CD4-positive, alpha-beta T cell treated with Interleukin-12 subunit alpha and Interleukin-12 subunit beta, for 1 hour (primary cell): ENCODE measurements at regions not wholly inside any gene's neighbourhood (a gene's known extent, or its start where the extent isn't known, plus 50 kb on each side); places are given as distances from the start of the nearest gene placed in this dataset.
"Not testable (repeated sequence)": the region's sequence is repeated elsewhere in the genome, so short reads cannot be mapped to it uniquely, and the experiment has no call there.

Source experiments
- DNase-seq: peaks from one replicate; pipeline ENCODE4 v3.0.0-alpha.2; 2020

DNA sequence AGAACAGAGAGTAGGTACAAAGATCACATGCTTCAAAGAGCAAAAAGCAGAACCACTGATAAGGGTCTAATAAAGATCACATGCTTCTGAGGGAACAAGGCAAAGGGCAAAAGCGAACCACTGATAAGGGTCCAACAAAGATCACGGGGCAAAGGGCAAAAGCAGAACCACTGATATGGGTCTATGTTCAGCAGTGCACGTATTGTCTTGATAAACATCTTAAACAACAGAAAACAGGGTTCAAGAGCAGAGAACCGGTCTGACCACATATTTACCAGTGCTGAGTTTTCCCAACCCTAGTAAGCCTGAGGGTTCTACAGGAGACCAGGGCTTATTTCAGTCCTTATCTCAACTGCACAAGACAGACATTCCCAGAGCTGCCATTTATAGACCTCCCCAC lies 362.7 kb upstream of the ATXN7L3B start:
- not testable (repeated sequence) for DNase-seq

DNA sequence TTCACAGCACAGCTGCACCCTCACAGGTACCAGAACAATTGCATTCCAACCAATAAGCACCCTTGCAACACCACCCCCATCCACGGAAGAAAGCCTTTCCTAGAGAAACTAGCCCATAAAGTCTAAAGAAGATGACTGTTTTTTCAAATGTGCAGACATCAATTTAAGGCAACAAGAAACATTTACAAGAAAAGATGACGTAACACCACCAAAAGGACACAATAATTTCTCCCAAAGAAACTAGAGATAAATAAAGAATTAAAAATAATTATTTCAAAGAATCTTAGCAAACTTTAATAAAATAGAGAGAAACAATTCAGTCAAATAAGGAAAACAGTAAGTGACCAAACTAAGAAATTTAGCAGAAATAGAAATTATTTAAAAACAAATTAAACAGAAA lies 352.3 kb upstream of the ATXN7L3B start:
- no peak for DNase-seq

DNA sequence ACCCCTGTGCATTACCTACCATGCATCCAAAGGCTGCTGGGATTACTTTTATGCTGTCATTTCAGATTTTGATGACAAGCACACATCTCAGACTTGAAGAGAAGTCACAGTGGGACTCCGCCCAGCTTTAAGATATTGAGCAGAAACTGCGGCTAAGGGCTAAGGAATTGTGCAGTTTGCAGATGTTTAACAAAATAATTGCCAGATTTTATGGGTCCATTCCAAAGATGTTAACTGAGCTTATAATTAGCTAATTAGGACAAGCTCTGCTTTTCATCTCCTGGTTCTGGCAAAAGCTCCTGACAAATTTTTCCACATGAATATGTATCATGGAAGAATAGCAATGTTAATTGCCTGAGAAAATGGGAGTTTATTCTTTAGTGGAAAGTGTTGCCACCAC lies 344.4 kb upstream of the ATXN7L3B start:
- no peak for DNase-seq

DNA sequence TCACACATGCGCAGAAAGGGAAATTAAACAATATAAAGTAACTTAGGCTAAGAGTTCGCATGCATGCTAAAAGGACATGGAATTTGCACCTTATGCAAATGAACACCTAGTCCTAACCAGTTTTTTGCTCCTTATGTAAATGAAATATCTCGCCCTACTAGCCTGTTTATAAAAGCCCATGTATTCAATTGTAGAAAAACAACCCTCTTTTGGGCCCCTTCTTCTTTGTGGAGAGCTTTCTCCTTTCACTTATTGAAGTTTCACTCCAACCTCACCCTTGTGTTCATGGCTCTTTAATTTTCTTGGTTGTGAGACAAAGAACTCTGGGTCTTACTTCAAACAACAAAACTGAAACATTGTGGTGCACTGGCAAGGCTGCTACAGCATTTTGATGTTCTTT lies 333.4 kb upstream of the ATXN7L3B start:
- DNase-seq = no peak

DNA sequence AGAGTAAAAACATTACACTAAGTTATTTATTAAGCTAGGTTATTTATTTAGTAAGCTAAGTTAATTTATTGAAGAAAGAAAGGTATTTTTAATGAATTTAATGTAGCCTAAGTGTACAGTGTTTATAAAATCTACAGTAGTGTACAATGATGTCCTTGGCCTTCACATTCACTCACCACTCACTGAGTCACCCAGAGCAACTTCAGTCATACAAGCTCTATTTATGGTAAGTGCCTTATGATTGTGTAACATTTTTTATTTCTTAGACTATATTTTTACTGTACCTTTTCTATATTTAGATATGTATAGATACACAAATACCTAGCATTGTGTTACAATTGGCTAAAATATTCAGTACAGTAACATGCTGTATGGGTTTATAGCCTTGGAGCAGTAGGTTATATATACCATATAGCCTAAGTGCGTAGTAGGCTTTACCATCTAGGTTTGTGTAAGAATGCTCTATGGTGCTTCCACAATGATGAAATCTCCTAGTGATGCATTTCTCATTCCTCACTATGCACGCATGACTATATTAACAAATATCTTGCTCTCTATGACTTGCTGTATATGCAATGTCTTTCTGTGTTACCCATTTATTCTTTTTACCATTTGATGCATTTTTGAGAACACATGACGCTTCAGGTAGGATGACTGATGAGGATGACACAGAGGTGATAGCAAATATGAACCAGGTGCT lies 309.6 kb upstream of the ATXN7L3B start:
- DNase-seq = no peak

DNA sequence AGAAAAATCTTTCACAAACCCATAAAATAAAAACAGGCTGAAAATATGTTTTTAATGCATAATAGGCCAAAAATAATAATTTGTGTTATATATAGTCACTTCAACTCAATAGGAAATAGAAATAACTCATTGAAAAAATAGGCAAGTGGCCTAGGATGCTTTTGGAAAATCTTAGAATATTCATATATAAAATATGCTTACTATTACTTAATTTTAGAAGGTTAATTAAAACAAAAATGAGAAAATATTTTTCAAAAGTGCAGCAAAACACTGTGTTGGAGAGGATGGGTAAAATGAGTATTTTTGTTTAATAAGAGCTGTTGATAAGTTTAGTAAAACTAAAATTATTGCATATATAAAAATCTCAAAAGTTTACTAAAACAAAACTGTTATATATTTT lies 308.0 kb upstream of the ATXN7L3B start:
- DNase-seq = no peak

DNA sequence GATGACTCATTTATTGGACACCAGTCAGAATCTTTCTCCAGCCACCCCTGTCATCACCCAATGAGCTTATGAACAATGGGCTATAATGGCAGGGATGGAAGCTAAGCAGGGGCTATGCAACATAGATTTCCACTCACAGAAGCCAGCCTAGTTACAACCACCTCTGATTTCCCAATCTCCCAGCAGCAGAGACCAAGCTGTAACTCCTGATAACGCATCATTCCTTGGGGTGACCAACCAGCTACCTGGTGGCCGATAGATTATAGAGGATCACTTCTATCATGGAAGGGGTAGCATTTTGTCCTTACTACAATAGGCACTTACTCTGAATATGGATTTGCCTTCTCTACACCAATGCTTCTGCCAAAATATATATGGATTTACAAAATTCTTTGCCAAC lies 302.3 kb upstream of the ATXN7L3B start:
- DNase-seq = no peak

DNA sequence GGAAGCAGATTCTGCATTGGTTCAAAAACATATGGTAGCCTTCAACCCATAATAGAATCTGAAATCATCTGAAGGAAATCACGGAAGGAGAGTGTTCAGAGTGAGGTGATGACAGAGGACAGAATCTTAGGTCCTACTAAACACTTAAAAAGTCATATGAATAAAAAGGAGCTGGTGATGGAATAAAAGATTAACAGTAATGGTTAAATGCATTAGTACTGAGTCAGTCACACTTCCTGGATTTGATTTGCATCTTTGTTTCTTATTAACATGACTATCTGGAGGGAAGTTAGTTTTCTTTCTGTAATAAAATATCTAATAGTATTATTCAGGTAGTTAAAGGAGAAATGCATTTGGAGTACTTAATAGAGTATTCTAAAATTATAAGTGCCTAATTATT lies 296.3 kb upstream of the ATXN7L3B start:
- no peak for DNase-seq

DNA sequence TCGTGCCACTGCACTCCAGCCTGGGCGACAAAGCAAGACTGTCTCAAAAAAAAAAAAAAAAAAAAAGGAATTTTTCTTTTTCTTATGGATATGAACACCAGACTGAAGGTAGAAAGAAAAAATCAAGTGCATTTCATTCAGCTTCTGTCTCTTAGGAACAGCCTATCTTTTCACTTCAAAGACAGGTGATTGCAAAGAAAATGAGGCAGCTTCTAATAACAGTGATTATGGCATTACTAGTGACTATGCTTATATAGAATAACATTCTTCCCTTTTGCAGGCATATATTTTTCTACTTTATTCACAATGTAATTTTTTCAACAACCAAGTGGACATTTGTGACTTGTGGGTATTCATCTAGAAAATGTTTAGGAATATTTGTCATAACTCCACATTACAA lies 295.5 kb upstream of the ATXN7L3B start:
- no peak for DNase-seq

DNA sequence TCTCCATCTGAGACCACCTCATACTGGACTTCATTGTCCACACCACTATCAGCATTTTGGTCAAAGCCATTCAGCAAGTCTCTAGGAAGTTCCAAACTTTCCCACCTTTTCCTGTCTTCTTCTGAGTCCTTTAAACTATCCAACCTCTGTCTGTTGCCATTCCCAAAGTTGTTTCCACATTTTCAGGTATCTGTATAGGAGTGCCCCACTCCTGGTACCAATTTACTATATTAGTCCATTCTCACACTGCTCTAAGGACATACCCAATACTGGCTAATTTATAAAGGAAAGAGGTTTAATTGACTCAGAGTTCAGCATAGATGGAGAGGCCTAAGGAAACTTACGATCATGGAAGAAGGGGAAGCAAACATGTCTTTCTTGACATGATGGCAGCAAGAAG lies 292.2 kb upstream of the ATXN7L3B start:
- no peak for DNase-seq

DNA sequence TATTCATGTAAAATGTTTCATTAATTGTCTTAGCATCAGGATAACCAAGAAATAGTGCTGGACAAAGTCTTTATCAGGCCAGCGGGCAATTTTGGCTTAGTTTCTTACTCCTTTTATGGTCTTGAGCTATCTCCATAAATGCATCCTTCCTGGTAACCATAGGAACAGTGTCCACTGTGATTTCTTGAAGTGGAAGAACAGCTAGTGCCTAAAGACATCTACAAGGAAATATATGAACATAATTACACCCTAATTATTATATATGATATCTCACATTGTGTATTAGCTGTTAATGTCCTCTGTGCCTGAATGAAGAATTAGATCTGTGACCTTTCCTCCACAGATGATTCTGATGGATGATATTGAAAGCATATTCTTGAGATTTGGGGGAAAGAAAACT lies 286.7 kb upstream of the ATXN7L3B start:
- DNase-seq = no peak

DNA sequence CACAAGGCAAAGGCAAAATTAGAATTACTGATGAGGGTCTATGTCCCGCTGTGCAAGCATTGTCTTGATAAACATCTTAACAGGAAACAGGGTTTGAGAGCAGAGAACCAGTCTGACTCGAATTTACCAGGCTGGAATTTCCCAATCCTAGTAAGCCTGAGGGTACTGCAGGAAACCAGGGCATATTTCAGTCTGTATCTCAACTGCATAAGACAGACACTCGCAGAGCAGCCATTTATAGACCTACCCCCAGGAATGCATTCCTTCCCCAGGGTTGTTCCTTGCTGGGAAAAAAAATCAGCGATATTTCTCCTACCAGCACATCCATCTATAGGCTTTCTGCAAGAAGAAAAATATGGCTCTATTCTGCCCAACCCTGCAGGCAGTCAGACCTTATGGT lies 283.8 kb upstream of the ATXN7L3B start:
- DNase-seq = not testable (repeated sequence)

DNA sequence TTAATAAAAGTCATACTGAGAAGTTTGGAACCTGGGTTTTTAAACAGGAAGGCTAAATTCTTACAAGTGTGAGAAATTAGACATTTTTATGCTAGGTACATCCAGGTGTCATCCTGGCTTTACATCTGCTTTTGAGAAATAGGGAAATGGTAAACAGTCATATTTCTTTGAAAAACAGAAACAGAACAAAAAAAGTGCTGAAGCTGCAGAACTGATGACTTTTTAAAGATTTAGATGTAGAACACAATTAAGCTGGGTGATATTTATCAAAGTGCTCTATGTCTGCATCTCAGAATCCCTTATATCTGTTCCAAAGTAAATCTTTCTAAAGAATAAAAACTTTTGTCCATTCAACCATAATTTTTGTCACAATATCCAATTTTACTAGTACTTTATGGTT lies 282.9 kb upstream of the ATXN7L3B start:
- DNase-seq = no peak

DNA sequence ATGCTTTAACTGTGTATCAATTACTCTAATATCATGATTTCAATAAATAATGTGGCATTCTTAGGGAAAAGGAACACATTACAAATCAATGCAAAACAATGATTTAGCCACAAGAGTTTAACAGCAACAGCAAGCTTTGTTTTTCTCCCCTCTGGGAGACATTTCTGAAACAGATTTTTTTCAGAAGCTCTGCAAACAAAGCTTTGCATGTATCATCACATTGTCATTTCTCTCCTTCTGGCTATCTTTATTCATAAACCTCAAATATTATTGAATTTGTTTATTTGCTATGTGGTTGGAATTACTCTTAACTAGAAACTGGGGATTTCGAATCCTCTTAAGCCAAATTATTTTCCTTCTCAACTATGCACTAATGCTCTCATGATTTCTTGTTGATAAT lies 278.4 kb upstream of the ATXN7L3B start:
- DNase-seq = no peak

DNA sequence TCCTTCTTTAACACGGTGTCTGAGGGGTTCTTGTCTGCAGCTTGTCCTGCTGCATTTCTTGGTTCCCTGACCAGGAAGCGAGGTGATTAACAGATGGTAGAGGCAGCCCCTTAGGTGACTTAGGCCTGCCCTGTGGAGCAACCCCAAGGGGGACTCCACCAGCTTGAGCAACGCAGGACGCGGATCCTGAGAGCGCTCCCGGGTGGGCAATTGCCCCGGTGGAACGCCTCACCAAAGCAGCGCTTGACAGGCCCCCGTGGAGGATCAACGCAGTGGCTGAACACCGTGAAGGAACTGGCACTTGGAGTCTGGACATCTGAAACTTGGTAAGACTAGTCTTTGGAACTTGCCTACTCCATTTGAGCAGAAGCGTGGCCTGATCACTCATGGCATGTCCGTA lies 272.9 kb upstream of the ATXN7L3B start:
- no peak for DNase-seq

DNA sequence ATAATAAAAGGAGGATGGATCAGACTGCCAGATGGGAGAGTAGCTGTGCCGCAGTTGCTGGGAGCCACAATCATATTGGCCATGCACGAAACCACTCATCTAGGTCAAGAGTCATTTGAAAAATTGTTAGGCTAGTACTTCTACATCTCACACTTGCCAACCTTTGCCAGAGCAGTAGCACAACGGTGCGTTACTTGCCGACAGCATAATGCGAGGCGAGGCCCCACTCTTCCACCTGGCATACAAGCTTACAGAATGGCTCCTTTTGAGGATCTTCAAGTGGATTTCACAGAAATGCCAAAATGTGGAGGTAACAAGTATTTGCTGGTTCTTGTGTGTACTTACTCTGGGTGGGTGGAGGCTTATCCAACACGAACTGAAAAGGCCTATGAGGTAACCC lies 268.3 kb upstream of the ATXN7L3B start:
- not testable (repeated sequence) for DNase-seq

DNA sequence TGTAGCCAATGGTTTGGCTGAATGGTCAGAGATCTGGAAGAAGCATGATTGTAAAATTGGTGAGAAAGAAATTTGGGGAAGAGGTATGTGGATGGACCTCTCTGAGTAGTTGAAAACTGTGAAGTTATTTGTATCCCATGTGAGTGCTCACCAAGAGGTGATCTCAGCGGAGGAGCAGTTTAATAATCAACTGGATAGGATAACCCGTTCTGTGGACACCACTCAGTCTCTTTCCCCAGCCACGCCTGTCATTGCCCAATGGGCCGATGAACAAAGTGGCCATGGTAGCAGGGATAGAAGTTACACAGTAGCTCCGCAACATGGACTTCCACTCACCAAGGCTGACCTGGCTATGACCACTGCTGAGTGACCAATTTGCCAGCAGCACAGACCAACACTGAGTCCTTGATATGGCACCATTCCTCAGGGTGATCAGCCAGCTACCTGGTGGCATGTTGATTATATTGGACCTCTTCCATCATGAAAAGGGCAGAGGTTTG lies 257.4 kb upstream of the ATXN7L3B start:
- no peak for DNase-seq

DNA sequence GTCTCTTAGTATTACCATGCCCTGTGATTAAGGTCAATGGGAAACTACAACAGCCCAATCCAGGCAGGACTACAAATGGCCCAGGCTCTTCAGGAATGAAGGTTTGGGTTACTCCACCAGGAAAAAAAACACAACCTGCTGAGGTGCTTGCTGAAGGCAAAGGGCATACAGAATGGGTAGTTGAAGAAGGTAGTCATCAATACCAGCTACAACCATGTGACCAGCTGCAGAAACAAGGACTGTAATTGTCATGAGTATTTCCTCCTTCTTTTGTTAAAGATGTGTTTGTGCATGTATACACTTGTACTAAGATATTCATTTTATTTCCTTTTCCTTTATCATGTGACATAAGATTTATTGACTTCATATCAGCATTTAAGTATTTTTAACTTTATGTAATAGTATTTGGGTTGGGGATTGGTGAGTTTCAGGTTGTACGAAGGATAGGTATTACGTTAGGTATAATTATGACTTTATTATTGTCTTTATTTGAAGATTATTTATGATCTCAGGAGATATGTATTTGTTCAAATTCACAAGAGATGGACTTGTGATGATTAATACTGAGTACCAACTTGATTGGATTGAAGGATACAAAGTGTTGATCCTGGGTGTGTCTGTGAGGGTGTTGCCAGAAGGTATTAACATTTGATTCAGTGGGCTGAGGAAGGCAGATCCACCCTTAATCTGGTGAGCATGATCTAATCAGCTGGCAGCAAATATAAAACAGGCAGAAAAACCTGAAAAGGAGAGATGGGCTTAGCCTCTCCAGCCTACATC lies 256.0 kb upstream of the ATXN7L3B start:
- DNase-seq = not testable (repeated sequence)

DNA sequence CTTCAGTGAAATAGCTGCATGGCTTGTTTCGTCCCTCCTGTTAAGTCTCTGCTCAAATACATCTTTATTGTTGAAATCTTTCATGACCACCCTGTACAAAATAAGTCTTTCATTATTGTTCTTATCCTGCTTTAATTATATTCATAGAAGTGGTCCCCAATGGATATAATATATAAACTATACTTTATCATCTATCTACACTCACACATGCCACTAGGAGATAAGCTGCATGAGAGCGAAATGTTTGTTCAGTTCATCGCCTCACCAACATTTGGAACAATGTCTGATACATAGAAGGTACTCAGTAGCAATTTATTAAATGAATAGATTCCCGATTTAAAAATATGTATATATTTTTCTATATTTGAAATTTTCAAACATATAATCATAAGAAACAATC lies 254.0 kb upstream of the ATXN7L3B start:
- no peak for DNase-seq

DNA sequence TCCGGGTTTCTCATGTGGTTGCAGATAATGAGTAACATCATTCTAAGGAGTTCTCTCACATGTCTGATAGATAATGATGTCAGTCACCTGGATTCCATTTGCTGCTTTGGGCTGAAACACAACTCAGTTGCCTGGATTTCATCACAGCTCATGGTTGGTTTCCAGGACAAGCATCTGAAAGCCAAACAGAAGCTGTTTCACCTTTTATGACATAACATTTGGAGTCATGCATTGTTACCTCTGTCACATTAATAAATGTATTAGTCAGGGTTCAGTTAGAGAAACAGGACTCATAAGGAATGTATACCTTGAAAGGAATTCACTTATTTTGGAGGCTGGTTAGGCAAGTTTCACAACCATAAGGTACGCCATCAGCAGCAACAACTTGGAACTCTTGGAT lies 251.9 kb upstream of the ATXN7L3B start:
- no peak for DNase-seq

DNA sequence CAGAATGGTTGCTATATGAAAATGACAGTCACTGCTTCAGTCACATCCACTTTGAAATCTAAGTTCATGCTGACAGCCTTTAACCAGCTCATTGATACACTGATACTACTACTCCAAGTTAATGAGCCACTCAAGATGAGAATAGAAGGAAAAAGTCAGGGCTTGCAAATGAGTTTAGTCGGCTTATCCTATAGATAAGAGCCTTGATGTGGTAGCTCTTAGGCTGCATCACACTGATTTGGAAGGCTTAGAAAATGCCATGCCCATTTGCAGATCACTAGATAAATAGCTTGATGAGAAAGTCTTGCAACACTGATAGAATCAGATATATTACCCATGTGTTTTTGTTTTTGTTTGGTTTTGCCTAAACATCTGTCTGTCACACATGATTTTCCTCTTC lies 251.4 kb upstream of the ATXN7L3B start:
- DNase-seq = no peak

DNA sequence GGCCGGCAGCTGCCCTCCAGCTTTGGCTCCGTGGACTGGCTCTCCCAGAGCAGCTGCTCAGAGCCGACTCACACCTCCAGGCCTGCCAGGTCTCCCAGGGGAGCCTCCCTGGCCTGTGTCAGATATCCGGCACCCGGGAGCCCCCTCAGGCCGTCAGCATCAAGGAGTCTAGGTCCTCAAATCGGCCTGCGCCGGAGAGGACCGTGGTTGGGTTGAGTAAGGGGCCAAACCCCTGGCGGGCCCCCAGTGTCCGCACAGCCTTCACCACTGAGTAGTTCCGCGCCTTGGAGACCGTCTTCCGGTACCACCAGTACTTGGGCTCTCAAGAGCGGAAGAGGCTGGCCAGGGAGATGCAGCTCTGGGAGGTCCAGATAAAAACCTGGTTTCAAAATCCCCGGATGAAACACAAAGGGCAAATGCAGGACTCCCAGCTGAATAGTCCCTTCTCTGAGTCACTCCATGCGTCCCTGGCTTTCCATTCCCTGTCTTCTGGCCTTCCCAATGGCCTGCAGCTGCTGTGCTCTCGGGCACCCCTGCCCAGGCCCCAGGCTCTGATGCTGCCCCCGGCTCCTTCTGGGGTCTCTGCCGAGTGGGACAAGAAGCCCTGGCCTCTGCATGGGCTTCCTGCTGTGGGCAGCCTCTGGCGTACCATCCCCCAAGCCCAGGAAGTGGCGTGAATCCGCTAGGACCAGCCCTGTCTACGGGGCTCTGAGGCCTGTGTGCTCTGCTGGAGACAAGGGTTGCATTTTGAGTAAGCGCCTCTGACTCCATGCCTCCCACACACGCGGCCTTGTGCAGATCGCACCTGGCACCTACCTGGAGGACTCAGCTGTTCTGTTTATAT lies 245.1 kb upstream of the ATXN7L3B start:
- no peak for DNase-seq

DNA sequence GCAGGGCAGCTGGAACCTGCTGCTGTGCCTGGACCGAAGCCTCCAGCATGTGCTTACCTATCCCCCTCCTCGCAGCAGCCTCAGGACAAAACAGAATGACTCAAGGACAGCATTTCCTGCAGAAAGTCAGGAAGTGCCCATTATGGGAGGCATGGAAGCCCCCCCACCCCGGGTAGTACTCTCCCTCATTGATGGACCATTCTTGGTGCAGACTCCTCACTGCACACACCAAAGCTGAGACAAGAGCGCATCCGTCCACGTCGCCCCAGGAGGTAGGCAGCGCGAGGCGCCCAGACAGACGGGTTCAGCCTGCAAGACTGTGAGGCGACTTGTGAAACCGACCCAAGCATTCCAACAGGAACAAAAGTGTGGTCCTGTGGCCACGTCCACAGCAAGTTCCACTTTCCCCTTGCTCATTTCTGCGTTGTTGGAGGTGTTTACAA lies 243.9 kb upstream of the ATXN7L3B start:
- no peak for DNase-seq
